ENCODE measurements at regions not wholly inside any gene's neighbourhood (a gene's known extent, or its start where the extent isn't known, plus 50 kb on each side); places are given as distances from the start of the nearest gene placed in this dataset.
"Not testable (repeated sequence)": the region's sequence is repeated elsewhere in the genome, so short reads cannot be mapped to it uniquely, and the experiment has no call there.

DNA sequence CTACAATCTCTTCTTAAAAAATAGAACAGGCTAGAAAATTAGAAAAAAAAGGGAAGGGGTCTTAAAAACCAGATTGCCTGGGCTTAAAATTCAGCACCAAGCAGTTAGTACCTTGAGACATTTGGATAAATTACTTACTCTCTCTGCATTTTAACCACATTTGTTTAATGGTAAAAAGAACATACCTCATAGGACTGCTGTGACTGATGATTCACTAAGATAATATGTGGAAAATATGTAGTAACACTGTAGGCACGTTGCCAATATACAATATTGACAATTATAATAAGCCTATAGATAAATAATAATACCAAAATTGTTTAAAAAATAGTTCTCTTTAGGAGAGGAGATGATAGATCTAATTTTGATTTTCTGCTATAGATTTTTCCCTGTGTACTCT, 750.4 kb downstream of the TENT5A start:
- no peak for DNase-seq (ENCODE audit: low spot score)

GRCh38 chr6:80991316-80991715, 761.2 kb downstream of the TENT5A start:
- no peak for DNase-seq (ENCODE audit: low spot score)

DNA sequence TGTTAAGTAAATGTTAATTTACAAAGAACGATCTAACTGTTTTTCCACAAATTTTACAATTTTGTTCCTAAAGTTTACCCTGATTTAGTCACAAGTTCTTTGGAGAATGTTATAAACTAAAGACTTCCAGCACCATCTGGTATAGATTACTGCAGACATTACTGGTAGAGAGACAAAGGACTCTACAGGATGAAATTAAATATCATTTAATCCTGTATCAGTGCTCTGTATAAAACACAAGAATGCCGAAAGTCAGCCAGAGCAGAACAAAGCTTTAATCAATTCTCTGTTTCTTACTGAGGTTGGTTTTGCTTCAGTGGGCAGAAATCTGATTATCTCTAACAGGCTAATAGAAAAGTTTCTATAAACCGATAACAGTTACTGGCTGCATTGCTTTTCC, 763.6 kb downstream of the TENT5A start:
- no peak for DNase-seq (ENCODE audit: low spot score)

DNA sequence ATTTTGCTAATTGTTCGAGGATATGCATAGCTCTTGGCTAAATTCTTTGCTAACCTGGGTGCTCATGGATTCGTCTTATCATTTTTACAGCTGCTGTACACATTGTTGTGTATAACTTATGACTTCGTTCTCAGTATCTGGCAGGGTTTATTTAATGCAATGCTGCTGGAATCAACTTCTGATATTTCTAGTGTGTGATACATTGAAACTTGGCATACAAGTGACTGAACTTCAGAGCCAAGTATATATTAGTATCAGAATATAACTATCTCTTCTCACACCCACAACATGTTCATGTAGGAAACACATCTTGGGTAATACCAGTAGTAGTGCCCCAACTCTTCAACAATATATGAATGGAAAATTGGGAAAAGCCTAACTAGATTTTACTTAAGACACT, 764.2 kb downstream of the TENT5A start:
- no peak for DNase-seq (ENCODE audit: low spot score)

DNA sequence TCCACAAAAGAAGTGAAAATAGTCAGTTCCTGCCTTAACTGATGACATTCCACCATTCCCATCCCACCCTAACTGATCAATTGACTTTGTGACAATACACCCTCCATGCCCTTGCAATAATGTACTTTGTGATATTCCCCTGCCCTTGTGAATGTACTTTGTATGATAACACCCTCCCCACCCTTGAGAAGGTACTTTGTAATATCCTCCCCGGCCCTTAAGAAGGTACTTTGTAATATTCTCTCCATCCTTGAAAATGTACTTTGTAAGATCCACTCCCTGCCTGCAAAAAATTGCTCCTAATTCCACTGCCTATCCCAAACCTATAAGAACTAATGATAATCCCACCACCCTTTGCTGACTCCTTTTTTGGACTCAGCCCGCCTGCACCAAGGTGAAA, 771.3 kb downstream of the TENT5A start:
- DNase-seq (ENCODE audit: low spot score), result not testable (repeated sequence)

GRCh38 chr6:80976336-80976735, 776.1 kb downstream of the TENT5A start:
- no peak for DNase-seq (ENCODE audit: low spot score)

DNA sequence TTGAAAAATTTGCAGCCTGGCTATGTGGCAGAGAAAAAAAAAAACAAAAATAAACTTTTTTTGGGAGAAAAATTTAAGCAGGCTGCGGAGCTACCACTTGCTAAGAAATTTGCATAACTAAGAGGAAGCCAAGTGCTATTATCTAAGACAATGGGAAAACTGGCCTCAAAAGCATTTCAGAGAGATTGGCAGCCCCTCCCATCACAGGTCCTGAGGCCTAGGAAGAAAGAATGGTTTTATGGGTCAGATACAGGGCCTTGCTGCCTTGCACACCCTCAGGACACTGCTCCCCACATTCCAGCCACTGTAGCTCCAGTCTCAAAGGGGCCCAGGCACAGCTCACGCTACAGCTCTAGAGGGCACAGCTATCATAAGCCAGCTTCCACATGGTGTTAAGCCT, 777.9 kb downstream of the TENT5A start:
- no peak for DNase-seq (ENCODE audit: low spot score)

DNA sequence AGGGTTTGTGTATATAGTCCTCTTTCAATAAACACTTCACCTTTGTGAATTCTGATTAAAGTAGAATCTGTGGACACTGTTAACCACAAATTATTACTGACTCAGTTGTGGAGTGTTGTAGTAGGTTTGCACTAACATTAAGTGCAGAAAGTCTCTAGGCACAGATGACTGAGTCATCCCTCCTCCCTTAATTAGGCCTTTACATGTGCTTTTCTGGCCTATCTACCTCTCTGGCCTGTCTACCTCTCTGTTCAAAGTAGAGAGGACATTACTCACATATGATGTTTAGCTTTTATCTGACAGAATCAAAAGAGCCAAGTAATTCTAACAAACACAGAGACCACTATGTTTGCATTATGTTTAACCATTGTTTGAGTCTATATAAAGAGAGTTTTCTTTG, 783.0 kb downstream of the TENT5A start:
- no peak for DNase-seq (ENCODE audit: low spot score)

DNA sequence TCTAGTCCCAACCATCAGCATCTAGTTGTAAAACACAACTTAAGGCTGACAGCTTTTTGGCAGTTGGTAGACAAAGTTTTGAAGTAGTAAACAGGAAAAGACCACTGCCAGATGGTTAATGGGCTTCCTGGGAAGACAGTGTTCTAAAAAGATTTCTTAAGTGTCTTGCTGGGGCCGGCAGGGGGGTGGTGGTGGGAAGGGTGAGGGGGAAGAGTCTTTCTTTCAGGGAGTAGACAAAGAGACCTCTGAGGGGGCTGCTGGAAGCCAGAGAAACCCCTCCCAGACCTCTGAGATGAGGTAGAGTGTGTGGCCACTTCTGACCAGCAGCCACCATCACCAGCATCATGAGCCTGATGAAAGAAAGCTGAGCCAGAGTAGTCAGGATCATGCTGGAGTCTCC, 784.9 kb downstream of the TENT5A start:
- no peak for DNase-seq (ENCODE audit: low spot score)

GRCh38 chr6:80962382-80962781, 790.1 kb downstream of the TENT5A start:
- no peak for DNase-seq (ENCODE audit: low spot score)

- no peak for DNase-seq (ENCODE audit: low spot score)
These were observed 791.3 kb downstream of the TENT5A start for GRCh38 chr6:80961166-80961565.

DNA sequence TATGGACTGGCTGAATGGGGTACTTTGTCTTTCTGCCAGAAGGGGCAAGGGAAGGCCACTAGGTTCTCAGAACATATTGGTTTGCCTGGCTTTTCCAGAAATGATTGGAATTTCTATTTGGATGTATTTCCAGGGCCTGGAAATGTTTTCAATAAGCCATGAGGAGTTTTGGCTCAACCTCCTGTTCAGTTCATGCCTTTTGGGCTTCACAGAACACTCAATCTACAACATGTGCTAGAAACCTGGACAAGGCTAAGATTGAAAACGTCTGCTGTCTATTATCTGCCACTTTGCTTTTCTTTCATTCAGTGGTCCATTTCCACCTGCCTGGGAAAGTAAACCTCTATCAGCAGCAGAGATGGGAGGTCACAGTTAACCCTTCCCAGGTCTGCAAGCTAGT, 793.4 kb downstream of the TENT5A start:
- no peak for DNase-seq (ENCODE audit: low spot score)

GRCh38 chr6:80956898-80957297, 795.6 kb downstream of the TENT5A start:
- DNase-seq (ENCODE audit: low spot score), result no peak

DNA sequence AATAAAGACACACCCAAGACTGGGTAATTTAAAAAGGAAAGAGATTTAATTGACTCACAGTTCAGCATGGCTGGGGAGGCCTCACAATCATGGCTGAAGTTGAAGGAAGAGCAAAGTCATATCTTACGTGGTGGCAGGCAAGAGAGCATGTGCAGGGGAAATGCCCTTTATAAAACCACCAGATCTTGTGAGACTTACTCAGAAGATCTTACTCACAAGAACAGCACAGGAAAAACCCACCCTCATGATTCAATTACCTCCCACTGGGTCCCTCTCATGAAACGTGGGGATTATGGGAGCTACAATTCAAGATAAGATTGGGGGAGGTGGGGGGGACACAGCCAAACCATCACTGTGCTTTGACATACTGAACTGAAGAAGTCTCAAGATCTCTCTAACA, 800.0 kb downstream of the TENT5A start:
- not testable (repeated sequence) for DNase-seq (ENCODE audit: low spot score)

DNA sequence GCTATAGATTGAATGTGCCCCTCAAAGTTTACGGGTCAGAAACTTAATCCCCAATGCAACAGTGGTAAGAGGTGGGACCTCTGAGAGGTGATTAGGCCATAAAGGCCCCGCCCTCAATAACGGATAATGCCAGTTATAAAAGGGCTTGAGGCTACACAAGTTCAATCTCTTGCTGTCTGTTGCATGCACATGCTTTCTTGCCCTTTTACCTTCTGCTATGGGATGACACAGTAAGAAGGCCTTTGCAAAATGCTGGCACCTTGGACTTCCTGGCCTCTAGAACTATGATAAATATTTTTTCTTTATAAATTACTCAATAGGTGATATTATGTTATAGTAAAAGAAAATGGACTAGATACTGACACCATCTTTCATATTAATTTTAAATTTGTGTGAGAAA, 806.1 kb downstream of the TENT5A start:
- DNase-seq (ENCODE audit: low spot score), result no peak

DNA sequence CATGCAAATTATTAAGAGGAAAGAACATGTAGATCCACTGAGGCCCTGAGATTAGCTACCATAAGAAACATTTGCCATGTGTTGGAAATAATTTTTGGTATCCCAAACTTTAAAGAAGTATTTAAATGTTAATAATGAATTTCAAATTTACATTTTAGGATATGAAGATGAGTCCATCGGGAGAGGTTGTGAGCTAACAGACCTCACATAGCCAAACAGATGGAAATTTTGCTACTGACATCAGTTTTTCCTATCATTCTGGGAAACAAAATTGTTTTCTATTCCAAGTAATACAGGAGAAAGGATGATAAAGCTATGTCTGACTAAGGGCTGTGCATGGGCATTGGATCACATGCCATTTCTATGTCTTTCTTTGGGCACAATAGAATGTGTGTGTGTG, 809.6 kb downstream of the TENT5A start:
- no peak for DNase-seq (ENCODE audit: low spot score)

GRCh38 chr6:80940976-80941375, 811.5 kb downstream of the TENT5A start:
- DNase-seq (ENCODE audit: low spot score), result no peak

DNA sequence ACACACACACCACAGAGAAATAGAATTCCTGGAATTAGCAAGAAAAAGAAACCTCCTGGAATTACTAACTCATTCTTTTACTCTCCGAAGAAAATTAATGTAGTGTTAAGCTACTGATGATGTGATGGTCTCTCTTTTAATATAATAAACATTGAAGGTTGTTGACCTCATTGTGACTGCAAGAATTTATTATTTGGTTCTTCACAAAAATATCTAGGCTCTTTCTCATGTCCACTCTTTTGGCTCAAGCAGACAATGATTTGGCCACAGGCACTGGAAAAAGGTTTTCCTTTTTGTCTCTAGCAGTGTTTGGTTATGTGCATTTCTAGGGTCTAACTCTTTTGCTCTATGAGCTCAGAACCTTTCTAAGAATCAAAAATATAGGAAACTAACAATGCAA, 811.9 kb downstream of the TENT5A start:
- DNase-seq (ENCODE audit: low spot score), result no peak

DNA sequence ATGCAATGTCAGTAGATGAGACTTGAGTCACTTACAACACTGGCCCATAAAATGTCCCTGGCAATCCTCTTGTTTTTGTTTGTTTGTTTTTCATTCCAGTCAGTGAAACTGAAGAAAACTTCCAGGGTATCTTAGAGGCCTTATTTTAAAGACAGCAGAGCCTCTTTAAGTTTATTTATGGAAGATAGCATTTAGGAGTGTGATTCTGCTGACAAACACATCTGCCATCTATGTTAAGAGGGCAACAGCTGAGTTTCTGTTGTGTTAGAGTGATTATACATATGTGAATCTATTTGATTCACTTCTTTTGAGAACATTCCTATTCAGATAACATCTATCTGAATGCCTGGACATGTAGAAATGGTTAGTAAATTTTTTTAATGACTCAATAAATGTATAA, 812.6 kb downstream of the TENT5A start:
- DNase-seq (ENCODE audit: low spot score), result no peak

DNA sequence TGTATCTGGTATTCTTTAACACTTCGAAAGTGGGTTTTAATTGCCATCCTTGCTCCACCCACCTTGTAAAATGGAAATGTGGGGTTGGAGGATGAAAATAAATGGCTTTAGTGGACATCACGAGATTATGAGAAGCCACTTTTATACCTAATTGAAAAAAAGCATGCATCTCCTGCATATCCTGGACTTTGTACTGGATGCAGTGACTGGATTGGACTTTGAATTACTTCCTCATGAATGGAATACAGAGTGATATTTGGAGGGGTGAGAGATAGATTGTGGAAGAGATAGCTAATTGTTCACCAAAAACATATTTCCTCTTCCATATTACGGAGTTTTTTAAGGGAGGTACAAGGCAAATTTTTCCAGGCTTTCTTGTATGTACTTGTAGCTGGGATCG, 813.0 kb downstream of the TENT5A start:
- no peak for DNase-seq (ENCODE audit: low spot score)

DNA sequence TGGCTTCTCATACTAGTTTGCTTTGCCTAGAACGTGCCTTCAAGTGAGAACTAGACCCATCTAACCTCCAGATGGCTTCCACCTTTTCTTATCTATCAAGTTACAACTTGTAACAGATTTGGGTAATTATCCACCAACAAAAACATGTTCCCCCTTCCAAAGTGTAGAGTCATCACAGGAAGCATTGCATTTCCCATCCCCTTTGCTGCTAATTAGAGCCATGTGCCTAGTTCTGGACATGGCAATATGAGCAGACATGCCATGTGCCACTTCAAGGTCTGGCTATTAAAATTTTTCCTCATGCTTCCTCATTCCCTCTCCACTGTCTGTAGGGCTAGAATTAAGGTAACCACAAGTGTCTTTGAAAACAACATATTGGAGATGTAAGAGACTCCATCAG, 814.4 kb downstream of the TENT5A start:
- DNase-seq (ENCODE audit: low spot score), result no peak

DNA sequence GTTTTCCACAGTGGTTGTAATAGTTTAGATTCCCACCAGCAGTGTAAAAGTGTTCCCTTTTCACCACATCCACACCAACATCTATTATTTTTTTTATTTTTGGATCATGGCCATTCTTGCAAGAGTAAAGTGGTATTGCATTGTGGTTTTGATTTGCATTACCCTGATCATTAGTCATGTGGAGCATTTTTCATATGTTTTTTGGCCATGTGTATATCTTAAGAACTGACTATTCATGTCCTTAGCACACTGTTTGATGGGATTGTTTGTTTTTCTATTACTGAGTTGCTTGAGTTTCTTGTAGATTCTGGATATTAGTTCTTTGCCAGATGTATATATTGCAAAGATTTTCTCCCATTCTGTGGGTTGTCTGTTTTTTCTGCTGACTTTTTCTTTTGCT, 820.1 kb downstream of the TENT5A start:
- no peak for DNase-seq (ENCODE audit: low spot score)

DNA sequence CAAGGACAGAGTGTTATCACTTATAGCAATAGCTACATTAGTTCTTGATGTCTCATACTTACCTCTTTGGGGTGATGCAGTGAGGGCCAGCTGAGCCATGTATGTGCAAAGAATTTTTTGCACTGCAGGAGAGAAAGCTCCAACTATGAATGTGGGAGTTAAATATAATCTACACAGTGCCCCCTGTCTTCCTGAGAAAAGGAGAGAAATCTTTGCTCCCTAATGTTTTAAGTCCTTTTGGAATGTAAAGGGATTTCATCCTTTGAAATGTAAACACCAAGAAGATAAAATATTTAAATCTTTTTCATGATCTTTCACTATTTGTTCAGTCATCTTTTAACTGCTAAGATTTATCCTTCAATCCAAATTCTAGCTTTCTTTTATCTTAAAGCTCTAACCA, 822.1 kb downstream of the TENT5A start:
- DNase-seq (ENCODE audit: low spot score), result no peak

DNA sequence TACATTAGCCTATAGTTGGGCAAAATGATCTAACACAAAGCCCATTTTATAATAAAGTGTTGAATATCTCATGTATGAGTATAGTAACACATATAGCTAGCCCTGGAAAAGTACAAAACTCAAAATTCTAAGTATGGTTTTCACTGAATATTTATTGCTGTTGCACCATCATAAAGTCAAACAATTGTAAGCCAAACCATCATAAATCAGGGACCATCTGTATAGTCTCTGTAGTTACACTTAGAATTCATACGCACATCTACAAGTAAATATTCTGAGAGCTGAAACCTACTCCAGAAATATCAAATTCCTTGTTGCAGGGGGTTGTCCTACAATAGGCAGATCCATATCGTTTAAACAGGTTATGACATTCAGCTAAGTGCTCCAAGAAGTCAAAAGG, 817.3 kb downstream of the BCKDHB start:
- DNase-seq (ENCODE audit: low spot score), result no peak

DNA sequence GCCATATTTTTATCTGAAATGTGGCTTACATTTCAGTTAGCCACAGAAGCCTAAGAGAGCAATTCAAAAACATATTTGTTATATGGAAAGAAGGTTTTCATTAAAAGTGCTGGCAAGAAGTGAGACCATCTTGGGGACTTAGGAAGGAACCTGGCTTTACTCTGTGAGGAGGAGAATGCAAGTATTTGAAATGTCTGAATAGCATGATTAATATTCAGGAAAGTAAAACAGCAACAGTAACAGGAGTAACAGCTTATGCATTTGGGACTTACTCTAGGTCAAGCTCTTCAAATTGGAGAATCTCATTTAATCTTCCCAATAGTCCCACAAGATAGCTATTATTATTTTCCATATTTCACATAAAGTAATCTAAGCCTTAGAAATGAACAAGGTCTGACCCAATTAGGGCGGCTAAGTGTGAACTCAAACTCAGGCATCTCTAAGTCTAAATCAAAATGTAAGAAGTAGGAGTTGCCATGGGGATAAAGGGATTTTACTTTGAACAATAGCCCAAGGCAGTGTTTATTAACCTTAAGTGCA, 816.5 kb downstream of the BCKDHB start:
- no peak for DNase-seq (ENCODE audit: low spot score)
